ENCODE measurements at regions not wholly inside any gene's neighbourhood (a gene's known extent, or its start where the extent isn't known, plus 50 kb on each side); places are given as distances from the start of the nearest gene placed in this dataset.

DNA sequence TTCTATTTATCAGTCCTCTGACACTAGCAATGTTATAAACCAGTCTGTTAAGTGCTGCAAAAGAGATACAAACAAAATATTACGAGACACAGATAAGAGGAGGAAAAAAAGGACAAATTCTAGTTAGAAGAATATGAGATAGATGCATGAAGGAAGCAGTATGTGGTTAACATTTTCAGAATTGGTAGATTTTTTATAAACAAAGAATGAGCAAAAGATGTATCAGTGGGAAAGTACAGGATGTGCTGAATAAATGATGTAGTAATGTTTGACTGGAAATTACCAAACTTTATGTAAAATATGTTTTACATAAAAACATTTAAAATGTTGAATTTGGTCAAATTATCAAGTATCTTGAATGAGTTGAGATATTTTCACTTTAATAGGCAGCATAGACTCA is 574.2 kb downstream of the NUF2 start:
- Histone ChIP-seq H3K4me1 (no peaks in the 10 kb centered on the region), H3K27me3 (no peaks in the 10 kb centered on the region), H3K4me3 (no peak overlapping the region), H3K27ac (no peak overlapping the region), H3K9me3 (no peaks in the 10 kb centered on the region), H3K36me3 (no peaks in the 10 kb centered on the region)
- no peak for TF ChIP-seq POLR2A (IDR thresholded peaks at IDR 0.05)
- TF ChIP-seq, protein P1, sequence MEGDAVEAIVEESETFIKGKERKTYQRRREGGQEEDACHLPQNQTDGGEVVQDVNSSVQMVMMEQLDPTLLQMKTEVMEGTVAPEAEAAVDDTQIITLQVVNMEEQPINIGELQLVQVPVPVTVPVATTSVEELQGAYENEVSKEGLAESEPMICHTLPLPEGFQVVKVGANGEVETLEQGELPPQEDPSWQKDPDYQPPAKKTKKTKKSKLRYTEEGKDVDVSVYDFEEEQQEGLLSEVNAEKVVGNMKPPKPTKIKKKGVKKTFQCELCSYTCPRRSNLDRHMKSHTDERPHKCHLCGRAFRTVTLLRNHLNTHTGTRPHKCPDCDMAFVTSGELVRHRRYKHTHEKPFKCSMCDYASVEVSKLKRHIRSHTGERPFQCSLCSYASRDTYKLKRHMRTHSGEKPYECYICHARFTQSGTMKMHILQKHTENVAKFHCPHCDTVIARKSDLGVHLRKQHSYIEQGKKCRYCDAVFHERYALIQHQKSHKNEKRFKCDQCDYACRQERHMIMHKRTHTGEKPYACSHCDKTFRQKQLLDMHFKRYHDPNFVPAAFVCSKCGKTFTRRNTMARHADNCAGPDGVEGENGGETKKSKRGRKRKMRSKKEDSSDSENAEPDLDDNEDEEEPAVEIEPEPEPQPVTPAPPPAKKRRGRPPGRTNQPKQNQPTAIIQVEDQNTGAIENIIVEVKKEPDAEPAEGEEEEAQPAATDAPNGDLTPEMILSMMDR (IDR thresholded peaks at IDR 0.05): no peak
- no peak for DNase-seq
- WGBS (ENCODE audit: insufficient coverage, low coverage, low lambda C conversion rate, missing lambda C conversion rate): 17% methylated on average over 1 of the region's 1 CpG
- intact Hi-C loops (cut with DNase I): no loop called here
- ATAC-seq: no peak

DNA sequence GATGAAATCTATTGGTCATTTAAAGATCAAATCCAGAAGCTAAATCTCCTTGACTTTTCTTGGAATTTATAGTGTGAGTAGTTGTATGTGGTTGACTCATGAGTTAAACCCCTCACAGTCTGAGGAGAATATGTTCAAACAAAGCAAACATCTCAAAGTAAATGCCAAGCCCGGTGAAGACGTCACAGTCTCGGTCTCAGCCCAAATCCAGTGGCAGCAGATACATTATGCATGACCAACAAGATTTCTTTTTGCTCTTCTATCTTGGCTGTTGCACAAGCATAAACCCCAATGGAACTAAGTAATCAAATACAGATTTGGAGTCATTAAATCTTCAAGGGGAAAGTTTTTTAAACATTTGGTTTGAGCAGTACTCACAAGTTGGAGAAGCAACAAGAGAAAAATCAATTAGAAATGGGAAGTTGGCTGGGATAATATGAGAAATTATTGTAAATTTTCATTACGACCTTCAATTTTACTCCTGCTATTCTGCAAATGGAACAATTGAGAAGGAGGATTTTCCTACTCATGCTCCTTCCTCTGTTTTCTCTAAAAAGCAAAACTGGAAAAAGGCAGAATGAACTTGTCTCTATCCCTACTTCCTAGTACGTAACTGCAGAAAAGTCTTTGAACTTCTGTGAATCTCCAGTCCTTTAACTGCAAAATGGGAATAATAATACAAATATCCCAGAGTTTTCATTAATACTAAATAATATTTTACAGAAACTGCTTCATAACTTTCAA is 575.8 kb downstream of the NUF2 start:
- no peak overlapping the region for H3K4me3 ChIP-seq
- TF ChIP-seq, protein P1 (IDR thresholded peaks at IDR 0.05): no peak
- no peak for TF ChIP-seq POLR2A (IDR thresholded peaks at IDR 0.05)
- no peak for DNase-seq
- no peaks in the 10 kb centered on the region for H3K4me1 ChIP-seq
- intact Hi-C loops (cut with DNase I): no loop called here
- WGBS (ENCODE audit: insufficient coverage, low coverage, low lambda C conversion rate, missing lambda C conversion rate): 72% methylated on average over 5 of the region's 5 CpGs
- no peak overlapping the region for H3K27ac ChIP-seq
- H3K36me3 ChIP-seq: no peaks in the 10 kb centered on the region
- no peaks in the 10 kb centered on the region for H3K9me3 ChIP-seq
- H3K27me3 ChIP-seq: no peaks in the 10 kb centered on the region
- no peak for ATAC-seq

DNA sequence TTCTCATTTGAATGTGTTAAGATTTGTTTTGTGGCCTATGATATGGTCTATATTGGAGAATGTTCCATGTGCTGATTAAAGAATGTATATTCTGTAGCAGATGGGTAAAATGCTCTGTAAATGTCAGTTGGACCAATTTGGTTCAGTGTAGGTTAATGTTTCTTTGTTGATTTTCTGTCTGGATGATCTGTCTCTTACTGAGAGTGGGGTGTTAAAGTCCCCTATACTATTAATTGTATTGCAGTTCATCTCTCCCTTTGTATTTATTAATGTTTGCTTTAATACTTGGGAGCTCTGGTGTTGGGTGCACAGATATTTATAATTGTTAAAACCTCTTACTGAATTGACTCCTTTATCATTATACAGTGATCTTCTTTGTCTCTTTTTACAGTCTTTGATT is 584.5 kb downstream of the NUF2 start:
- Histone ChIP-seq H3K27ac (no peak overlapping the region), H3K9me3 (no peaks in the 10 kb centered on the region), H3K36me3 (no peaks in the 10 kb centered on the region), H3K4me1 (no peaks in the 10 kb centered on the region), H3K4me3 (no peak overlapping the region), H3K27me3 (no peaks in the 10 kb centered on the region)
- no peak for ATAC-seq
- intact Hi-C loops (cut with DNase I): no loop called here
- no peak for DNase-seq
- no peak for TF ChIP-seq POLR2A (IDR thresholded peaks at IDR 0.05)
- TF ChIP-seq, protein P1 (IDR thresholded peaks at IDR 0.05): no peak

DNA sequence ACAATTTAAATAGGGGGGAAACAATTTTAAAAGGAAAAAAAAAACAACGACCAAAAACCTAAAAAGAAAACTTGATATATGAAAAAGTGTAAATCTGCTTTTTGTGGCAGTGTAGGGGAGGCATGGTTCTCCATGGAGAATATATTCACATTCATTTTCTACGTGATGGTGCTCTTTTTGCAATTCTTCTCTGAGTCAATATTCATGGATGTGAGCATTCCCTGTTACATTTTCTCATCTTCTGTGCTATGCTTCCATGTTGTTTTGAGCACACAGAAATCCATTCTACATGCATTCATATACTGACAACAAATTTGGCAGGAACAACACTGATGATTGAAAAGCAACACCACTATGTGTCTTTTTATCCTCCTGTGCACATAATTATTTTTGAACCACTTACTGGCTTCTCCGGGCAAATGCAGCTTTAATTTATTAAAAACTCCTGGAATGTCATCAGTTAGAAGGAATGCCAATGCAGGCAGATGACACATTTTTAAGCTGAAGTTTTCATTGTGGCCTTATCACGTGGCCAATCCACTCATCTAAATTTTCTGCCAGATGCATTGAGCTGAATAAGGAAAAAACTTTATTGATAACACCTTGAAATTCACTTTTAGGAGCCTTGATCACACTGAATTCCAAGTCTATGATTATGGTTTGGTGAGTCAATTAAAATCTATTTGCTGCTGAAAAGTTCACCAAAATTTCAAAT is 590.6 kb downstream of the NUF2 start:
- Histone ChIP-seq H3K36me3 (no peaks in the 10 kb centered on the region), H3K4me1 (no peaks in the 10 kb centered on the region), H3K4me3 (no peak overlapping the region), H3K27me3 (no peaks in the 10 kb centered on the region), H3K27ac (no peak overlapping the region), H3K9me3 (peaks cover 0 to 2% (median 0%) of the 10 kb centered on the region in 4 donors)
- WGBS (ENCODE audit: insufficient coverage, low coverage, low lambda C conversion rate, missing lambda C conversion rate): 44% methylated on average over 4 of the region's 4 CpGs
- DNase-seq (no peak), ATAC-seq (no peak)
- no peak for TF ChIP-seq POLR2A (IDR thresholded peaks at IDR 0.05)
- TF ChIP-seq, protein P1 (IDR thresholded peaks at IDR 0.05): no peak
- intact Hi-C loops (cut with DNase I): no loop called here

Data from right lobe of liver (tissue), 6 donors.